ENCODE measurements at regions not wholly inside any gene's neighbourhood (a gene's known extent, or its start where the extent isn't known, plus 50 kb on each side); places are given as distances from the start of the nearest gene placed in this dataset.
"Not testable (repeated sequence)": the region's sequence is repeated elsewhere in the genome, so short reads cannot be mapped to it uniquely, and the experiment has no call there.

- no peaks in the 10 kb centered on the region for H3K9me3 Mint-ChIP-seq (ENCODE audit: low read depth)
- peaks cover 4% of the 10 kb centered on the region for H3K4me1 Mint-ChIP-seq (ENCODE audit: low read depth)
- H3K4me3 Mint-ChIP-seq (ENCODE audit: unreplicated experiment): no peak overlapping the region
- no peak for TF ChIP-seq CTCF (IDR thresholded peaks at IDR 0.05)
- H3K27ac Mint-ChIP-seq (ENCODE audit: unreplicated experiment): no peak overlapping the region
- no peak for DNase-seq (ENCODE audit: low spot score)
- no peaks in the 10 kb centered on the region for H3K36me3 Mint-ChIP-seq (ENCODE audit: low read depth)
- H3K27me3 Mint-ChIP-seq (ENCODE audit: low read depth): no peaks in the 10 kb centered on the region
Observed at GRCh38 chr4:175330236-175330635, 412.1 kb downstream of the ADAM29 start.

GRCh38 chr4:175330652-175331051 lies 412.5 kb downstream of the ADAM29 start:
- Mint-ChIP-seq H3K27me3 (ENCODE audit: low read depth) (no peaks in the 10 kb centered on the region), H3K4me1 (ENCODE audit: low read depth) (peaks cover under 1% of the 10 kb centered on the region), H3K9me3 (ENCODE audit: low read depth) (no peaks in the 10 kb centered on the region), H3K27ac (ENCODE audit: unreplicated experiment) (no peak overlapping the region), H3K36me3 (ENCODE audit: low read depth) (no peaks in the 10 kb centered on the region), H3K4me3 (ENCODE audit: unreplicated experiment) (no peak overlapping the region)
- DNase-seq (ENCODE audit: low spot score): no peak
- no peak for TF ChIP-seq CTCF (IDR thresholded peaks at IDR 0.05)

GRCh38 chr4:175335331-175335730 lies 417.2 kb downstream of the ADAM29 start:
- DNase-seq (ENCODE audit: low spot score): no peak
- Mint-ChIP-seq H3K4me3 (ENCODE audit: unreplicated experiment) (no peak overlapping the region), H3K36me3 (ENCODE audit: low read depth) (no peaks in the 10 kb centered on the region), H3K27ac (ENCODE audit: unreplicated experiment) (no peak overlapping the region), H3K27me3 (ENCODE audit: low read depth) (no peaks in the 10 kb centered on the region), H3K4me1 (ENCODE audit: low read depth) (no peaks in the 10 kb centered on the region), H3K9me3 (ENCODE audit: low read depth) (no peaks in the 10 kb centered on the region)
- TF ChIP-seq CTCF (IDR thresholded peaks at IDR 0.05): no peak

- H3K36me3 Mint-ChIP-seq (ENCODE audit: low read depth); H3K4me3 Mint-ChIP-seq (ENCODE audit: unreplicated experiment); DNase-seq (ENCODE audit: low spot score); H3K27me3 Mint-ChIP-seq (ENCODE audit: low read depth); H3K9me3 Mint-ChIP-seq (ENCODE audit: low read depth); H3K27ac Mint-ChIP-seq (ENCODE audit: unreplicated experiment): not testable (repeated sequence)
- peaks cover 11% of the 10 kb centered on the region for H3K4me1 Mint-ChIP-seq (ENCODE audit: low read depth)
Observed at GRCh38 chr4:175336570-175336969, 418.4 kb downstream of the ADAM29 start.

DNA sequence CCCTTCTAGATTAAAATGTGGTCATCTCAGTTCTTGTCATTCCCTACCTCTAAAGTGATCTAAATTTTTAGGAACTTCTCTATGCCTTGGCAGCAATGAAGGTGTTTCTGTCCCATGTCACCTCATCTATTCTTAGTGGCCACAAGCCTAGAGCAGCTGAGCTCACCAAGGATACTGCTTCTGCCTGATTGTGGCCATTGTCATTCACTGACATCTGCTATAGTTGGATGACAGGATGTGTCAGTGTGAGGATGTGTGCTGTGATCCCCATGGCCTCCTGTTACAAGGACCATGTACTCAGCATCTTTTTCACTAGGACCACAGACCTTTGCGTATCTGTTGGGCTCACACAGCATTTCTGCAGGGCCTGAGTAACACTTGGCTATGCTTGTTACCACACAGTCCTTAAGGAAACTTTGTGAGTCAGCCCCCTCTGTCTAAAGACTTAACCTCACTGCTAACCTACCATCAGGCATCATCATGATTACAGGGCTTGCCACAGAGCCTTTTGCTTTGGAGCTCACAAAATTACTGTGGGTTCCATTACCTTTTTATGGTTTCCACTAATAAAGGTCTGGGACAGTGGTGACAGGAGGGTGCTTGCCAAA lies 421.0 kb downstream of the ADAM29 start:
- Mint-ChIP-seq H3K9me3 (ENCODE audit: low read depth) (peaks cover 9% of the 10 kb centered on the region), H3K27me3 (ENCODE audit: low read depth) (no peaks in the 10 kb centered on the region), H3K27ac (ENCODE audit: unreplicated experiment) (no peak overlapping the region), H3K36me3 (ENCODE audit: low read depth) (peaks cover 8% of the 10 kb centered on the region), H3K4me1 (ENCODE audit: low read depth) (peaks cover 14% of the 10 kb centered on the region), H3K4me3 (ENCODE audit: unreplicated experiment) (no peak overlapping the region)
- no peak for DNase-seq (ENCODE audit: low spot score)
- no peak for TF ChIP-seq CTCF (IDR thresholded peaks at IDR 0.05)

DNA sequence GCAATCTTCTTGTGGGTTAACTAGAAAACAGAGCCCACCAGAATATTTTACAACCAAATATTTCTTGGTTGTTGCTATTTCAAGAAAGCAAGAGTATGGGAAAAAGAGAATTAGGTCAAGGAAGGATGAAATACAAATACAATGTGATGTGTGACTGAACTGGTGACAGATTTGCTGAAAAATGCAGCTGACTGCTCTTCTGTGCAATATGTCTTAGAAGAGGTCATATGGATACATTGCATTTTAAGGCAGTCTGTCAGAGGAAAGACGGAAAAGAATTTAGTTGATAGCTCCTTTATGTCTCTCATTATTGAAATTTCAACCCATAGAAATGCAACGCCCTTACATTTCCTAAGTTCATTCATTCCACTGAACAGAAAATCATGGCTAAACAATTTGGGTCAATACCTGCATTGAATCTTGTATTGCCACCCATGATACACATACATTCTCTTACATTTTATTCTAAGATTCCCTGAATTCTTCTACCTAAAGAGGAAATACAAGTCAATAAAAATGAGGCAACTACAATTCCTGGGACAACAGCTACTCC lies 423.1 kb downstream of the ADAM29 start:
- H3K36me3 Mint-ChIP-seq (ENCODE audit: low read depth): peaks cover 9% of the 10 kb centered on the region
- peaks cover 13% of the 10 kb centered on the region for H3K9me3 Mint-ChIP-seq (ENCODE audit: low read depth)
- no peak for TF ChIP-seq CTCF (IDR thresholded peaks at IDR 0.05)
- no peak overlapping the region for H3K4me3 Mint-ChIP-seq (ENCODE audit: unreplicated experiment)
- H3K27ac Mint-ChIP-seq (ENCODE audit: unreplicated experiment): no peak overlapping the region
- DNase-seq (ENCODE audit: low spot score): no peak
- H3K4me1 Mint-ChIP-seq (ENCODE audit: low read depth): peaks cover 17% of the 10 kb centered on the region
- H3K27me3 Mint-ChIP-seq (ENCODE audit: low read depth): no peaks in the 10 kb centered on the region

Data from chondrocyte (in vitro differentiated cells).